Psoas muscle (tissue), 7 donors: ENCODE measurements at regions not wholly inside any gene's neighbourhood (a gene's known extent, or its start where the extent isn't known, plus 50 kb on each side); places are given as distances from the start of the nearest gene placed in this dataset.
A peak's percentile ranks its signal among the peaks of the same experiment; 100 is the strongest.

Experiments
- ATAC-seq, 4 donors: fragments of 200-7000 bp; cut with Tn5 transposase; one replicate each; pipeline ENCODE4 v1.9.1; 2020; ENCODE audit warnings: moderate library complexity in 3 of 4, mild to moderate bottlenecking in 2 of 4
- DNase-seq, 2 donors: peaks; one replicate each; pipeline ENCODE4 v3.0.0-alpha.2; 2020
- H3K27ac ChIP-seq: fragments of 200-600 bp; one replicate; pipeline ENCODE4 v1.8.0; 2022
- H3K27me3 ChIP-seq, 3 donors: fragments of 200-600 bp in 1 of 3; one replicate each; pipeline versions ENCODE4 v1.6.1 to v1.8.0; 2013 to 2022; ENCODE audit warnings: low read length in 2 of 3, mild to moderate bottlenecking in 2 of 3, moderate library complexity in 1 of 3; ENCODE audit not compliant: insufficient read depth in 3 of 3
- H3K36me3 ChIP-seq, 2 donors: fragments of 200-600 bp in 1 of 2; one replicate each; pipeline versions ENCODE4 v1.6.1 to v1.8.0; 2013 to 2022; ENCODE audit warnings: low read depth in 1 of 2, mild to moderate bottlenecking in 1 of 2, moderate library complexity in 1 of 2; ENCODE audit not compliant: insufficient read depth in 1 of 2
- H3K4me1 ChIP-seq: fragments of 200-600 bp; one replicate; pipeline ENCODE4 v1.8.0; 2022
- H3K4me3 ChIP-seq: fragments of 200-600 bp; one replicate; pipeline ENCODE4 v1.8.0; 2022; ENCODE audit warnings: mild to moderate bottlenecking
- H3K9me3 ChIP-seq: fragments of 200-600 bp; one replicate; pipeline ENCODE4 v1.8.0; 2022
- CTCF ChIP-seq: fragments of 200-600 bp; IDR thresholded peaks from one replicate; pipeline ENCODE4 v1.8.0; 2022; ENCODE audit warnings: antibody characterized with exemption
- WGBS, 3 donors: extraction: QIAGEN DNeasy Blood & Tissue Kit; methylation state at CpG; one replicate each; pipeline versions ENCODE4 v1.1.6 to v1.1.7; 2013; 5-methylcytosine and 5-hydroxymethylcytosine counted together
- intact Hi-C, 2 donors: fragments of 100-400 bp; cut with DNase I; formaldehyde crosslinking; loops; one replicate each; pipeline versions ENCODE4 v1.11.0 to v1.14.2; 2022
- donor health status: healthy with polysubstance abuse.
- donor health status: DM: no; HTN: no; CAD: no; lungs with moderate emphysema.
- donor health status: Bipolar disorder and iron deficiency.
- donor health status: healthy.
- donor health status: DM: yes; HTN: yes; CAD: no.
- donor health status: DM: no; HTN: no; CAD: no.
- donor health status: DM: yes; HTN: yes; CAD: no.

- Histone ChIP-seq H3K27ac (peak overlapping the region; percentile 65), H3K27me3 (peaks cover 0 to 6% (median 2%) of the 10 kb centered on the region in 3 donors), H3K36me3 (no peaks in the 10 kb centered on the region), H3K4me1 (peaks cover 9% of the 10 kb centered on the region), H3K9me3 (no peaks in the 10 kb centered on the region), H3K4me3 (no peak overlapping the region)
- intact Hi-C loops = loop anchor here (5.0 to 10.0 kb wide), 4 partner anchors 80 to 1248 kb away; no protein-coding TSS in a partner anchor
- TF ChIP-seq CTCF = no peak
- WGBS, 3 donors = 32 to 35% (median 35%) methylated on average over 11 of the region's 11 CpGs
- peak; percentile 58 to 61 for DNase-seq
- peak; percentile 83 to 92 (median 88) for ATAC-seq
Observed at GRCh38 chr21:35932232-35932911, 128.0 kb downstream of the SETD4 start.

GRCh38 chr21:35929901-35930300 lies 130.4 kb downstream of the SETD4 start:
- no peaks in the 10 kb centered on the region for H3K36me3 ChIP-seq
- 66 to 72% (median 70%) methylated on average over 6 of the region's 6 CpGs for WGBS, 3 donors
- peaks cover 9% of the 10 kb centered on the region for H3K4me1 ChIP-seq
- H3K27me3 ChIP-seq = peaks cover 0 to 3% (median 2%) of the 10 kb centered on the region in 3 donors
- H3K27ac ChIP-seq = no peak overlapping the region
- DNase-seq (no peak), ATAC-seq (no peak)
- no peak overlapping the region for H3K4me3 ChIP-seq
- TF ChIP-seq CTCF = no peak
- intact Hi-C loops = loop anchor here (5.0 to 10.0 kb wide), 4 partner anchors 78 to 1245 kb away; no protein-coding TSS in a partner anchor
- H3K9me3 ChIP-seq = no peaks in the 10 kb centered on the region

- WGBS, 3 donors = 34 to 45% (median 45%) methylated on average over 7 of the region's 7 CpGs
- H3K27ac ChIP-seq = no peak overlapping the region
- H3K4me3 ChIP-seq = no peak overlapping the region
- H3K9me3 ChIP-seq = no peaks in the 10 kb centered on the region
- H3K4me1 ChIP-seq = peaks cover 6% of the 10 kb centered on the region
- DNase-seq (no peak), ATAC-seq (no peak)
- H3K36me3 ChIP-seq = no peaks in the 10 kb centered on the region
- TF ChIP-seq CTCF = no peak
- intact Hi-C loops = no loop called here
- H3K27me3 ChIP-seq = peaks cover 0 to 2% (median 2%) of the 10 kb centered on the region in 3 donors
Observed at GRCh38 chr21:35927262-35927661, 133.1 kb downstream of the SETD4 start.

- ATAC-seq (no peak), DNase-seq (no peak)
- Histone ChIP-seq H3K27ac (no peak overlapping the region), H3K27me3 (peaks cover 0 to 6% (median 2%) of the 10 kb centered on the region in 3 donors), H3K4me3 (no peak overlapping the region), H3K9me3 (no peaks in the 10 kb centered on the region), H3K36me3 (no peaks in the 10 kb centered on the region), H3K4me1 (no peaks in the 10 kb centered on the region)
- intact Hi-C loops = no loop called here
- TF ChIP-seq CTCF = no peak
- WGBS, 3 donors = 75 to 85% (median 80%) methylated on average over 3 of the region's 3 CpGs
Observed at GRCh38 chr21:35926003-35926740, 134.2 kb downstream of the SETD4 start.
